ENCODE measurements at regions not wholly inside any gene's neighbourhood (a gene's known extent, or its start where the extent isn't known, plus 50 kb on each side); places are given as distances from the start of the nearest gene placed in this dataset.
"Not testable (repeated sequence)": the region's sequence is repeated elsewhere in the genome, so short reads cannot be mapped to it uniquely, and the experiment has no call there.

DNA sequence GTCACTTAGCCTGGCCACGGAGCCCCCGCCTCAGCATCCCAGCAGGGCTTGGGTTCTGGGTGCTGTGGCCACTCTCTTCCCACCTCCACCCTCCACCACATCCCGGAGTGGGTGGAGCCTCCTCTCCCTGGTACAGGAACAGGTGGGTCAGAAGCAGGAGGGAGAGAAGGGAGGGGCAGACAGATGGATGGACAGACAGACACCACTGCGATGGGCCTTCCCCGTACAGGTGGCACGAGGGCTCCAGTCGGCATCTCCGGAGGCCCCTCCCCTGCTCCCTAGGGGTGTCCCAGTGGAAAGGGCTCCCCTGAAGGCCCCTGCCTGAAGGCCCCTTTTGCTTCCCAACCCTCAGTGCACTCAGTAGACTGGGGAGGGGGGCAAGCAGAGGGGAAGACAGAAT is 96.9 kb upstream of the TARDBP start:
- TF ChIP-seq, protein P1, sequence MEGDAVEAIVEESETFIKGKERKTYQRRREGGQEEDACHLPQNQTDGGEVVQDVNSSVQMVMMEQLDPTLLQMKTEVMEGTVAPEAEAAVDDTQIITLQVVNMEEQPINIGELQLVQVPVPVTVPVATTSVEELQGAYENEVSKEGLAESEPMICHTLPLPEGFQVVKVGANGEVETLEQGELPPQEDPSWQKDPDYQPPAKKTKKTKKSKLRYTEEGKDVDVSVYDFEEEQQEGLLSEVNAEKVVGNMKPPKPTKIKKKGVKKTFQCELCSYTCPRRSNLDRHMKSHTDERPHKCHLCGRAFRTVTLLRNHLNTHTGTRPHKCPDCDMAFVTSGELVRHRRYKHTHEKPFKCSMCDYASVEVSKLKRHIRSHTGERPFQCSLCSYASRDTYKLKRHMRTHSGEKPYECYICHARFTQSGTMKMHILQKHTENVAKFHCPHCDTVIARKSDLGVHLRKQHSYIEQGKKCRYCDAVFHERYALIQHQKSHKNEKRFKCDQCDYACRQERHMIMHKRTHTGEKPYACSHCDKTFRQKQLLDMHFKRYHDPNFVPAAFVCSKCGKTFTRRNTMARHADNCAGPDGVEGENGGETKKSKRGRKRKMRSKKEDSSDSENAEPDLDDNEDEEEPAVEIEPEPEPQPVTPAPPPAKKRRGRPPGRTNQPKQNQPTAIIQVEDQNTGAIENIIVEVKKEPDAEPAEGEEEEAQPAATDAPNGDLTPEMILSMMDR (IDR thresholded peaks at IDR 0.05; ENCODE audit: control extremely low read depth, extremely low read depth, low read depth, missing control alignments), result no peak
- POLR2A ChIA-PET, result no interaction called here
- CTCF ChIA-PET, result no interaction called here
- no peak for DNase-seq (ENCODE audit: extremely low spot score)

DNA sequence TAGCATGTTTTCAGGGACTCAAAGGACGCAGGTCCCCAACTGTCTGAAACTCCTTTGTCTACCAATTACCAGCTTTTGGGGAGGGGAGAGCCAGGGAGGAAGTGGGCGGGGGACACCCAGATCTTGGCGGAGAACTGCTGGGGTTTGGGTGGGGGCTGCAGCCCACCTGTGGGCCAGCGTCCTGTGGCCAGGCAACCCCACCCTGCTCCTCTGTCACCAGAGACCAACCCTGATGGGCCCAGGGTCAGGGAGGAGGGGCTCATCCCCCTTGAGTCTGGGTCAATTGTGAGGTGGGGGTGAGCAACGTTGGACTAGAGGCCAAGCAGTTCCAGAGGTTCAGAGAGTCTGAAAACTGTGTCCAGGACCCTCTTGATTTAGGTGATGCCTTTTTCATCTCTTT is 96.1 kb upstream of the TARDBP start:
- CTCF ChIA-PET, result no interaction called here

DNA sequence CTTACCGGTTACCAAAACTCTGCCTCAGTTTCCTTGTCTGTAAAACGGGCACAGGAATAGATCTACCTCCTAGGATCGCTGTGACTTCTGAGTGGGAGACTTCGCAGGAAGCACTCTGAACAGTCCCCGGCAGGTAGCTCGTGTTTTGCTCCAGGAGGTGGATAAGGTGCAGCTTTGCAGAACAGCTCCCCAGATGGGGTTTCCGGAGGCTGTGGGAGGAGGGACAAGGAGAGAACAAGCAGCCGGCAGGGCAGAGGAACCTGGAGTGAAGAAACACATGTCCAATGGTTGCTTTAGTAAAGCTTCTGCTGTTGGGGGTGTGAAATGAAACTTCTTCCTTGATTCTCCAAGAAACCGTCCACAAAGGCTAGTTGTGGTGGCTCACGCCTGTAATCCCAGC is 95.5 kb upstream of the TARDBP start:
- DNase-seq (ENCODE audit: extremely low spot score), result no peak
- TF ChIP-seq, protein P1 (IDR thresholded peaks at IDR 0.05; ENCODE audit: control extremely low read depth, extremely low read depth, low read depth, missing control alignments), result no peak
- ChIA-PET POLR2A (no interaction called here), CTCF (interaction anchor here (1.3 kb wide), 1 partner anchor 13 kb away, joined by 3 read pairs; no protein-coding TSS in a partner anchor)

More for the DNA sequence above, 96.1 kb upstream of the TARDBP start:
- TF ChIP-seq, protein P1 (IDR thresholded peaks at IDR 0.05; ENCODE audit: control extremely low read depth, extremely low read depth, low read depth, missing control alignments), result no peak
- POLR2A ChIA-PET, result no interaction called here
- no peak for DNase-seq (ENCODE audit: extremely low spot score)

DNA sequence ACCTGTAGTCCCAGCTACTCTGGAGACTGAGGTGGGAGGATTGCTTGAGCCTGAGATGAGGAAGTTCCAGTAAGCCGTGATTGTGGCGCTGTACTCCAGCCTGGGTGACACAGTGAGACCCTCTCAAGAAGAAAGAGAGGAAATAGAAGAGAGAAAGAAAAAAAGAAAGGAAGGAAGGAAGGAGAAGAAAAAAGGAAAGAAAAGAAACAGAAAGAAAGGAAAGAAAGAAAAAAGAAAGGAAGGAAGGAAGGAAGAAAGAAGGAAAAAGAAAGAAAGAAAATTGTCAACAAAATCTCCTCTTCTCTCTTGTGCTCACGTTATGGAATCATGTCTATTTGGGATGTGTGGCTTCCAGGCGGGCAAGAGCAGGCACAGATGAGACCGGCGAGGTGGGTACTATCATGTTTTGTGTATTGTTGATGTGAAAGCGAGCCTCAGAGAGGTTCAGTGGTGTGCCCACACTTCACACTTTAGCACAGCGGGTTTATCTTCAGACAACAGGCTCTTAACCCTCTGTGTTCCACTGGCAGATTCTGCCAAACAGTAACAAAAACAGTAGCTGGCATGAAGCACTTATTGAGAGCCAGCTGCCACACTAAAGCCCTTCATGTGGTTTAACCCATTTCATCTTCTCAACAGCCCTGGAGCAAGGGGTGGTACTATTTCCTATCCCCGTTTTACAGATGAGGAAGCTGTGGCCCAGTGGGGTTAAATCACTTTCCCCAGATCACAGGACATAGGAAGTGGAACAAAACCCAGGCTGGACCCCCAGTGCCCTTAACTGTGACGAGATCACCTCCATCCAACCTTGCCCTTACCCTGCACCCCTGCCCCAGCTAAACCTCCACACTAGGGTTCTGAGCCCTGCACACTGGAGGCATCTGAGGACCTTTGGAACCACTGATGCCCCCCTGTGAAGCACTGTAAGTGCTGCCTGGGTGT is 94.7 kb upstream of the TARDBP start:
- no peak for DNase-seq (ENCODE audit: extremely low spot score)
- TF ChIP-seq, protein P1 (IDR thresholded peaks at IDR 0.05; ENCODE audit: control extremely low read depth, extremely low read depth, low read depth, missing control alignments), result no peak
- POLR2A ChIA-PET, result no interaction called here
- CTCF ChIA-PET, result interaction anchor here (1.3 to 2.1 kb wide), 2 partner anchors 8 to 14 kb away, joined by 3 to 9 read pairs; no protein-coding TSS in a partner anchor

DNA sequence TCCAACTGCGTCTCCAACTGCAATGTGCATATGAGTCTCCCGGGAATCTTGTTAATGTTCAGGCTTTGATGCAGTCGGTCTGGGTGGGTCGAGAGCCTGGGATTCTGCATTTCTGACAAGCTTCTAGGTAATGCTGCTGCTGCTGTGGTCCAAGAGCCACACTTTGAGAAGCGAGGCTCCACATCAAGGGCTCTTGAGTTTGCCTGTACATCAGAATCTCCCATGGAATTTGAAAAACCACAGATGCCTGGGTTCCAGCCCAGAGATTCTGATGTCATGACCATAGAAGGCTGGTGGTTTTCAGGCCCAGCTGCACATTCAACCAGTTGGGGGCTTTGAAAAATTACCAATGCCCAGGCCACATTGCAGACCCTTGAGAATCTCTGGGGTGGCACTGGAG is 93.9 kb upstream of the TARDBP start:
- POLR2A ChIA-PET, result no interaction called here
- CTCF ChIA-PET, result interaction anchor here (2.1 kb wide), 1 partner anchor 9 kb away, joined by 9 read pairs; no protein-coding TSS in a partner anchor
- TF ChIP-seq, protein P1 (IDR thresholded peaks at IDR 0.05; ENCODE audit: control extremely low read depth, extremely low read depth, low read depth, missing control alignments), result no peak
- no peak for DNase-seq (ENCODE audit: extremely low spot score)

DNA sequence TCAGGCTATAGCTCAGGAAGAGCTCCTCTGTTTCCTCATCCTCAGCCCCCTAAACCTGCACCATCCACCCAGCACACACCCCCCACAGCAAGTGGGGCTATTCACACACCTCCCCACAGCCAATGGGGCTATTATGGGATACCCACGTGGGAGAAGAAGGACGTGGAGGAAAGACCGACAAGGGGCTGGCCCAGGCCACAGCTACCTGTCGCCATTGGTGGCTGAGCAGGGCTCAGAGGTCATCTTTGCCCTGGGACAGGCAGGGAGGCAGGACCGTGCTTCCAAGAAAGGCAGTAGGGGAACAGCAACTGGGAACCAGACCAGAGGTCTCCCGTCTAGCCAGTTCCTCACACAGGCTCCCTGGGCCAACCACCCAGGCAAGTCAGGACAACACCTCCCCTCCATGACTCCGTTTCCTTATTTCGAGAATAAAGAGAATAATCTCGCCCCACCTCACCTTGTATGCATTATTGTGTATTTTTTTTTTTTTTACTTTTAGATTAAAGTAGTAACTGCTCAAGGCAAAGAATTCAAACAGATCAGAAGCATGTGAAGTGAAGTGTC is 92.3 kb upstream of the TARDBP start:
- DNase-seq (ENCODE audit: extremely low spot score), result no peak
- TF ChIP-seq, protein P1 (IDR thresholded peaks at IDR 0.05; ENCODE audit: control extremely low read depth, extremely low read depth, low read depth, missing control alignments), result no peak
- ChIA-PET CTCF (no interaction called here), POLR2A (no interaction called here)

DNA sequence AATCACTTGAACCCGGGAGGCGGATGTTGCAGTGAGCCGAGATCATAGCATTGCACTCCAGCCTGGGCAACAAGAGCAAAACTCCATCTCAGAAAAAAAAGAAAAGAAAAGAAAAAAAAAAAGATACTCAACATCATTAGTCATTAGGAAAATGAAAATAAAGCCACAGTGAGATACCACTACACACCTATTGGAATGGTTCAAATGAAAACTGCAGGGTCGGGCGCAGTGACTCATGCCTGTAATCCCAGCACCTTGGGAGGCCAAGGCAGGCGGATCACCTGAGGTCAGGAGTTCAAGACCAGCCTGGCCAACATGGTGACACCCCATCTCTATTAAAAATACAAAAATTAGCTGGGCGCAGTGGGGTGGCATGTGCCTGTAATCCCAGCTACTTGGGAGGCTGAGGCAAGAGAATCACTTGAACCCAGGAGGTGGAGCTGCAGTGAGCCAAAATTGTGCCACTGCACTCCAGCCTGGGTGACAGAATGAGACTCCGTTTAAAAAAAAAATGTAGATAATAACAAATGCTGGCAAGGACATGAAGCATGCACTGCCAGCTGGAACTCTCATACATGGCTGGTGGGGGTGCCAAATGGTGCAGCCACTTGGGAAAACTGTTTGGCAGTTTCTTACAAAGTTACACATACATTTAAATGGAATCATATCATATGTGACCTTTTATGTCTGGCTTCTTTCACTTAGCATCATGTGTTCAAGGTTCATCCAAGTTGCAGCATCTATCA is 90.0 kb upstream of the TARDBP start:
- CTCF ChIA-PET, result interaction anchor here (1.3 kb wide), 1 partner anchor 13 kb away, joined by 3 read pairs; no protein-coding TSS in a partner anchor
- POLR2A ChIA-PET; DNase-seq (ENCODE audit: extremely low spot score): not testable (repeated sequence)
